Stromal cell of bone marrow (primary cell): ENCODE measurements at regions not wholly inside any gene's neighbourhood (a gene's known extent, or its start where the extent isn't known, plus 50 kb on each side); places are given as distances from the start of the nearest gene placed in this dataset.

Source experiments
- DNase-seq: peaks from one replicate; pipeline ENCODE4 v3.0.0-alpha.2; 2012; ENCODE audit warnings: low read depth

GRCh38 chr17:53166731-53167130 lies 656.0 kb upstream of the KIF2B start:
- no peak for DNase-seq

- no peak for DNase-seq
These were observed 672.5 kb upstream of the KIF2B start for GRCh38 chr17:53150101-53150698.

- DNase-seq = no peak
These were observed 673.4 kb upstream of the KIF2B start for GRCh38 chr17:53149316-53149715.

- DNase-seq = no peak
These were observed 674.7 kb upstream of the KIF2B start for GRCh38 chr17:53148058-53148457.

- no peak for DNase-seq
These were observed 679.8 kb upstream of the KIF2B start for GRCh38 chr17:53142890-53143289.

- no peak for DNase-seq
These were observed 681.0 kb upstream of the KIF2B start for GRCh38 chr17:53141731-53142130.

- DNase-seq = no peak
These were observed 681.4 kb upstream of the KIF2B start for GRCh38 chr17:53141280-53141679.

GRCh38 chr17:53137869-53138268 lies 684.9 kb upstream of the KIF2B start:
- DNase-seq = no peak

GRCh38 chr17:53135969-53136368 lies 686.8 kb upstream of the KIF2B start:
- no peak for DNase-seq

- no peak for DNase-seq
These were observed 688.2 kb upstream of the KIF2B start for GRCh38 chr17:53134548-53134947.

GRCh38 chr17:53133876-53134275 lies 688.9 kb upstream of the KIF2B start:
- no peak for DNase-seq

- DNase-seq = no peak
These were observed 692.9 kb upstream of the KIF2B start for GRCh38 chr17:53129863-53130262.

GRCh38 chr17:53127331-53127730 lies 695.4 kb upstream of the KIF2B start:
- DNase-seq = no peak

GRCh38 chr17:53122966-53123365 lies 699.8 kb upstream of the KIF2B start:
- no peak for DNase-seq

GRCh38 chr17:53119773-53120172 lies 703.0 kb upstream of the KIF2B start:
- no peak for DNase-seq

- DNase-seq = no peak
These were observed 703.8 kb upstream of the KIF2B start for GRCh38 chr17:53118948-53119347.

- DNase-seq = no peak
These were observed 715.8 kb upstream of the KIF2B start for GRCh38 chr17:53106886-53107285.

- DNase-seq = no peak
These were observed 721.0 kb upstream of the KIF2B start for GRCh38 chr17:53101706-53102105.

- no peak for DNase-seq
These were observed 722.6 kb upstream of the KIF2B start for GRCh38 chr17:53100126-53100525.

GRCh38 chr17:53093391-53093790 lies 729.3 kb upstream of the KIF2B start:
- no peak for DNase-seq

GRCh38 chr17:53092072-53092471 lies 730.7 kb upstream of the KIF2B start:
- no peak for DNase-seq

GRCh38 chr17:53090770-53091169 lies 732.0 kb upstream of the KIF2B start:
- DNase-seq = no peak

GRCh38 chr17:53088481-53088880 lies 734.2 kb upstream of the KIF2B start:
- no peak for DNase-seq

- DNase-seq = no peak
These were observed 761.3 kb upstream of the KIF2B start for GRCh38 chr17:53061446-53061845.

- no peak for DNase-seq
These were observed 764.7 kb upstream of the KIF2B start for GRCh38 chr17:53058031-53058430.
